CD14-positive monocyte (primary cell): ENCODE measurements at regions not wholly inside any gene's neighbourhood (a gene's known extent, or its start where the extent isn't known, plus 50 kb on each side); places are given as distances from the start of the nearest gene placed in this dataset.

Experiments used
- DNase-seq, 3 donors: peaks; one replicate each; pipeline ENCODE4 v3.0.0-alpha.2; 2011 to 2022
- H2AFZ ChIP-seq: 2 replicates; pipeline ENCODE4 v1.6.0; 2012; ENCODE audit warnings: mild to moderate bottlenecking, low read depth, low read length, inconsistent platforms; ENCODE audit not compliant: insufficient read depth, poor library complexity, severe bottlenecking
- H3K27ac ChIP-seq, 2 donors: 1 replicate in 1 of 2; 2 replicates in 1 of 2; pipeline ENCODE4 v1.5.1; 2012 to 2013; ENCODE audit warnings: low read length in 2 of 2, control low read depth in 1 of 2, inconsistent platforms in 1 of 2, low read depth in 1 of 2, mild to moderate bottlenecking in 1 of 2
- H3K27me3 ChIP-seq, 2 donors: one replicate each; pipeline versions ENCODE4 v1.6.0 to v1.6.1; 2011 to 2013; ENCODE audit warnings: low read length in 2 of 2; ENCODE audit not compliant: control insufficient read depth in 2 of 2, insufficient read depth in 2 of 2
- H3K36me3 ChIP-seq, 2 donors: replicated peaks in 1 of 2; 1 replicate in 1 of 2; 2 replicates in 1 of 2; pipeline versions ENCODE4 v1.5.1 to v1.6.1; 2012 to 2013; ENCODE audit warnings: low read length in 2 of 2, control low read depth in 1 of 2, inconsistent platforms in 1 of 2, mild to moderate bottlenecking in 1 of 2; ENCODE audit not compliant: insufficient read depth in 2 of 2, control insufficient read depth in 1 of 2
- H3K4me1 ChIP-seq, 2 donors: 1 replicate in 1 of 2; 2 replicates in 1 of 2; pipeline versions ENCODE4 v1.5.1 to v1.6.1; 2012 to 2013; ENCODE audit warnings: low read length in 2 of 2, control low read depth in 1 of 2, inconsistent platforms in 1 of 2, mild to moderate bottlenecking in 1 of 2, moderate library complexity in 1 of 2; ENCODE audit not compliant: insufficient read depth in 2 of 2, control insufficient read depth in 1 of 2
- H3K4me2 ChIP-seq: replicated peaks from 2 replicates; pipeline ENCODE3; 2012; ENCODE audit warnings: low read length, moderate library complexity, mild to moderate bottlenecking; ENCODE audit not compliant: poor library complexity, severe bottlenecking; ENCODE audit errors: extremely low read depth
- H3K4me3 ChIP-seq, 3 experiments: fragments of 200-600 bp in 1 of 3; sonication (generic) in 1 of 3; replicated peaks in 1 of 3; 1 replicate in 2 of 3; 2 replicates in 1 of 3; pipeline ENCODE4 v1.5.1; 2011 to 2013; ENCODE audit warnings: low read length in 3 of 3, mild to moderate bottlenecking in 3 of 3, control low read depth in 2 of 3, low read depth in 2 of 3, inconsistent platforms in 1 of 3, moderate library complexity in 1 of 3
- H3K79me2 ChIP-seq: 2 replicates; pipeline ENCODE4 v1.6.0; 2012; ENCODE audit warnings: mild to moderate bottlenecking, control low read depth, inconsistent platforms, low read length, moderate library complexity; ENCODE audit not compliant: insufficient read depth
- H3K9ac ChIP-seq: 2 replicates; pipeline ENCODE4 v1.6.0; 2017; ENCODE audit warnings: low read length, mild to moderate bottlenecking; ENCODE audit not compliant: insufficient read depth, poor library complexity, severe bottlenecking
- H3K9me3 ChIP-seq, 2 donors: replicated peaks in 1 of 2; 1 replicate in 1 of 2; 2 replicates in 1 of 2; pipeline versions ENCODE4 v1.5.1 to v1.6.1; 2012 to 2013; ENCODE audit warnings: low read length in 2 of 2, control low read depth in 1 of 2; ENCODE audit not compliant: control insufficient read depth in 1 of 2, insufficient read depth in 1 of 2
- H4K20me1 ChIP-seq: 2 replicates; pipeline ENCODE4 v1.6.0; 2012; ENCODE audit warnings: mild to moderate bottlenecking, low read length, control low read depth, moderate library complexity; ENCODE audit not compliant: insufficient read depth
- H3K27ac Mint-ChIP-seq, 7 donors: one replicate each; pipeline ENCODE4 v1.8.0; 2020; ENCODE audit warnings: mild to moderate bottlenecking in 7 of 7, mixed read lengths in 7 of 7, moderate library complexity in 6 of 7, inconsistent platforms in 2 of 7
- H3K27me3 Mint-ChIP-seq, 3 donors: one replicate each; pipeline ENCODE4 v1.8.0; 2021 to 2022; ENCODE audit warnings: low read depth in 3 of 3, mild to moderate bottlenecking in 3 of 3, mixed read lengths in 3 of 3, moderate library complexity in 3 of 3, inconsistent platforms in 1 of 3
- H3K36me3 Mint-ChIP-seq, 2 donors: one replicate each; pipeline ENCODE4 v1.8.0; 2020; ENCODE audit warnings: mixed read lengths in 2 of 2, inconsistent platforms in 1 of 2, mild to moderate bottlenecking in 1 of 2
- H3K4me1 Mint-ChIP-seq: one replicate; pipeline ENCODE4 v1.8.0; 2020; ENCODE audit warnings: mild to moderate bottlenecking, mixed read lengths
- H3K4me3 Mint-ChIP-seq, 2 donors: one replicate each; pipeline ENCODE4 v1.8.0; 2020; ENCODE audit warnings: mild to moderate bottlenecking in 2 of 2, mixed read lengths in 2 of 2, moderate library complexity in 1 of 2
- H3K9me3 Mint-ChIP-seq, 7 donors: one replicate each; pipeline ENCODE4 v1.8.0; 2020 to 2022; ENCODE audit warnings: mixed read lengths in 7 of 7, mild to moderate bottlenecking in 6 of 7, moderate library complexity in 6 of 7, inconsistent platforms in 2 of 7
- WGBS: methylation state at CpG from one replicate; pipeline ENCODE4 v1.1.5; 2013; ENCODE audit warnings: missing lambda C conversion rate; ENCODE audit not compliant: insufficient coverage; 5-methylcytosine and 5-hydroxymethylcytosine counted together
- intact Hi-C, 2 donors: fragments of 100-400 bp; cut with micrococcal nuclease; formaldehyde crosslinking; loops; one replicate each; pipeline versions ENCODE4 v1.15.0 to v1.15.1; 2023
- TF ChIP-seq, protein P1 (sequence below): fragments of 200-600 bp; IDR thresholded peaks from one replicate; pipeline ENCODE4 v1.8.0; 2022; ENCODE audit warnings: antibody characterized with exemption, mild to moderate bottlenecking

- Histone ChIP-seq H3K79me2 (no peaks in the 10 kb centered on the region), H3K36me3 (no peaks in the 10 kb centered on the region), H4K20me1 (no peaks in the 10 kb centered on the region), H2AFZ (no peak overlapping the region), H3K9ac (no peak overlapping the region), H3K27me3 (no peaks in the 10 kb centered on the region), H3K4me1 (no peaks in the 10 kb centered on the region), H3K4me2 (no peak overlapping the region), H3K4me3 (no peak overlapping the region), H3K27ac (no peak overlapping the region), H3K9me3 (peaks cover 5 to 26% of the 10 kb centered on the region in 2 donors)
- H3K36me3 Mint-ChIP-seq, result no peaks in the 10 kb centered on the region
- peaks cover 0 to 4% (median 0%) of the 10 kb centered on the region in 3 donors for H3K27me3 Mint-ChIP-seq
- H3K9me3 Mint-ChIP-seq, result peaks cover 12 to 27% (median 18%) of the 10 kb centered on the region in 7 donors
- intact Hi-C loops, result no loop called here
- no peaks in the 10 kb centered on the region for H3K4me1 Mint-ChIP-seq
- TF ChIP-seq, protein P1, sequence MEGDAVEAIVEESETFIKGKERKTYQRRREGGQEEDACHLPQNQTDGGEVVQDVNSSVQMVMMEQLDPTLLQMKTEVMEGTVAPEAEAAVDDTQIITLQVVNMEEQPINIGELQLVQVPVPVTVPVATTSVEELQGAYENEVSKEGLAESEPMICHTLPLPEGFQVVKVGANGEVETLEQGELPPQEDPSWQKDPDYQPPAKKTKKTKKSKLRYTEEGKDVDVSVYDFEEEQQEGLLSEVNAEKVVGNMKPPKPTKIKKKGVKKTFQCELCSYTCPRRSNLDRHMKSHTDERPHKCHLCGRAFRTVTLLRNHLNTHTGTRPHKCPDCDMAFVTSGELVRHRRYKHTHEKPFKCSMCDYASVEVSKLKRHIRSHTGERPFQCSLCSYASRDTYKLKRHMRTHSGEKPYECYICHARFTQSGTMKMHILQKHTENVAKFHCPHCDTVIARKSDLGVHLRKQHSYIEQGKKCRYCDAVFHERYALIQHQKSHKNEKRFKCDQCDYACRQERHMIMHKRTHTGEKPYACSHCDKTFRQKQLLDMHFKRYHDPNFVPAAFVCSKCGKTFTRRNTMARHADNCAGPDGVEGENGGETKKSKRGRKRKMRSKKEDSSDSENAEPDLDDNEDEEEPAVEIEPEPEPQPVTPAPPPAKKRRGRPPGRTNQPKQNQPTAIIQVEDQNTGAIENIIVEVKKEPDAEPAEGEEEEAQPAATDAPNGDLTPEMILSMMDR, result no peak
- no peak overlapping the region for H3K27ac Mint-ChIP-seq
- no peak for DNase-seq
- H3K4me3 Mint-ChIP-seq, result no peak overlapping the region
These were observed 62.6 kb downstream of the MIS18A start for GRCh38 chr21:32216293-32216692.

DNA sequence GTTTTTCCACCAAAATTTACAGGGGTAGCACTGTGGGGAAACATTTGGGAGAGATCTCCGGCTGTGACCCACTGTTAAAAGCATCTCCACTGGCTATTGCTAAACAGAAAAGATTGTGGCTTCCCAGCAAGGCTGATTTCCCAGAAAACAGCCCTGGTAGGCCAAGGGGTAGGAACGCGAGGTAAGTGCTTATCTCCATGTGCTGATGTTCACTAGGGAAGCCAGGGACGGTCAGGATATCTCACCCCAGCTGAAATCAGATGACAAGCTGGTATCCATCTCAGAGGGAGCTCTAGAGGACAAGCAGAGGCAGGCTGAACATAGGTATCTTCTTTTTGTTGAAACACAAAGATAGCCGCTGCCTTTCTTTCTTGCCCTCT lies 63.6 kb downstream of the MIS18A start:
- peaks cover 0 to 4% (median 0%) of the 10 kb centered on the region in 3 donors for H3K27me3 Mint-ChIP-seq

More for the DNA sequence above, 63.6 kb downstream of the MIS18A start:
- no peak overlapping the region for H3K27ac Mint-ChIP-seq
- TF ChIP-seq, protein P1, result no peak
- no peaks in the 10 kb centered on the region for H3K36me3 Mint-ChIP-seq
- H2AFZ ChIP-seq, result no peak overlapping the region
- no peak overlapping the region for H3K4me3 ChIP-seq
- H3K4me2 ChIP-seq, result no peak overlapping the region
- H3K27ac ChIP-seq, result no peak overlapping the region
- no peaks in the 10 kb centered on the region for H3K4me1 Mint-ChIP-seq
- H3K36me3 ChIP-seq, result no peaks in the 10 kb centered on the region
- WGBS, result 73% methylated on average over 2 of the region's 5 CpGs
- H4K20me1 ChIP-seq, result no peaks in the 10 kb centered on the region
- H3K4me1 ChIP-seq, result no peaks in the 10 kb centered on the region
- intact Hi-C loops, result no loop called here
- no peaks in the 10 kb centered on the region for H3K79me2 ChIP-seq
- peaks cover 12 to 26% (median 16%) of the 10 kb centered on the region in 7 donors for H3K9me3 Mint-ChIP-seq
- DNase-seq, result no peak
- no peaks in the 10 kb centered on the region for H3K27me3 ChIP-seq
- no peak overlapping the region for H3K4me3 Mint-ChIP-seq
- H3K9ac ChIP-seq, result no peak overlapping the region
- H3K9me3 ChIP-seq, result peaks cover 5 to 26% of the 10 kb centered on the region in 2 donors
